Endothelial cell of umbilical vein (primary cell): ENCODE measurements at regions not wholly inside any gene's neighbourhood (a gene's known extent, or its start where the extent isn't known, plus 50 kb on each side); places are given as distances from the start of the nearest gene placed in this dataset.

ENCODE experiments used
- BruUV-seq: library from RNA; stranded (reverse); fragments of 400-500 nt; replicated peaks from 2 replicates; lab custom pipeline; 2021; lab: Mats Ljungman, UMichigan
- CTCF ChIA-PET: fragments of 300-600, 350-600 bp; sonication (Branson Sonifier 250); formaldehyde crosslinking; loops from one replicate; lab custom pipeline; 2021; ENCODE audit warnings: antibody characterized with exemption, inconsistent platforms; lab: Charles Lee
- POLR2A ChIA-PET: fragments of 300-600, 350-600 bp; sonication (Branson Sonifier 250); formaldehyde crosslinking; loops from one replicate; lab custom pipeline; 2021; ENCODE audit warnings: antibody characterized with exemption, inconsistent platforms; lab: Charles Lee
- DNase-seq: peaks from one replicate; pipeline ENCODE4 v3.0.0-alpha.2; 2011; ENCODE audit warnings: low read depth, low spot score
- FAIRE-seq: peaks from 2 replicates; lab custom pipeline; 2011; peaks lifted over from hg19 to GRCh38; lab: Jason Lieb, UNC
- H2AFZ ChIP-seq: 2 replicates; pipeline ENCODE4 v1.6.0; 2012; ENCODE audit warnings: low read depth, low read length, control low read depth, inconsistent platforms
- H3K27ac ChIP-seq: 2 replicates; pipeline ENCODE4 v1.5.1; 2011; ENCODE audit warnings: low read depth, mild to moderate bottlenecking, control low read depth, low read length, moderate library complexity; ENCODE audit not compliant: insufficient read depth
- H3K27me3 ChIP-seq, 2 experiments: 2 replicates each; pipeline versions ENCODE4 v1.6.0 to v1.6.1; 2011; ENCODE audit warnings: low read length in 2 of 2, mixed read lengths in 1 of 2; ENCODE audit not compliant: control insufficient read depth in 2 of 2, insufficient read depth in 2 of 2
- H3K36me3 ChIP-seq, 2 experiments: 2 replicates in 1 of 2; 3 replicates in 1 of 2; pipeline ENCODE4 v1.5.1; 2011; ENCODE audit warnings: low read length in 2 of 2, mild to moderate bottlenecking in 1 of 2, moderate library complexity in 1 of 2; ENCODE audit not compliant: control insufficient read depth in 2 of 2, insufficient read depth in 2 of 2; ENCODE audit errors: extremely low read depth in 1 of 2
- H3K4me1 ChIP-seq: 3 replicates; pipeline ENCODE4 v1.5.1; 2011; ENCODE audit warnings: mild to moderate bottlenecking, low read length; ENCODE audit not compliant: control insufficient read depth, insufficient read depth; ENCODE audit errors: extremely low read depth
- H3K4me2 ChIP-seq: 2 replicates; pipeline ENCODE4 v1.6.1; 2011; ENCODE audit warnings: low read length, control low read depth, mixed read lengths; ENCODE audit not compliant: insufficient read depth
- H3K4me3 ChIP-seq, 3 experiments: fragments of 200-600 bp in 1 of 3; sonication (generic), shearing (Covaris generic) in 1 of 3; replicated peaks in 1 of 3; 2 replicates each; pipeline ENCODE4 v1.5.1; 2011 to 2016; ENCODE audit warnings: control low read depth in 3 of 3, low read length in 3 of 3, mild to moderate bottlenecking in 2 of 3, inconsistent platforms in 1 of 3, low read depth in 1 of 3, moderate library complexity in 1 of 3; ENCODE audit not compliant: insufficient read depth in 1 of 3
- H3K79me2 ChIP-seq: 2 replicates; pipeline ENCODE4 v1.6.0; 2012; ENCODE audit warnings: low read length, inconsistent platforms; ENCODE audit not compliant: control insufficient read depth, insufficient read depth
- H3K9ac ChIP-seq: replicated peaks from 2 replicates; pipeline ENCODE3; 2011; ENCODE audit warnings: low read length, control low read depth; ENCODE audit not compliant: insufficient read depth; ENCODE audit errors: extremely low read depth
- H3K9me1 ChIP-seq: replicated peaks from 3 replicates; pipeline ENCODE4 v1.6.0; 2011; ENCODE audit warnings: mild to moderate bottlenecking, low read length; ENCODE audit not compliant: control insufficient read depth, insufficient read depth; ENCODE audit errors: extremely low read depth
- H3K9me3 ChIP-seq: replicated peaks from 2 replicates; pipeline ENCODE4 v1.5.1; 2012; ENCODE audit warnings: low read length, inconsistent platforms; ENCODE audit not compliant: control insufficient read depth, insufficient read depth
- H4K20me1 ChIP-seq: replicated peaks from 2 replicates; pipeline ENCODE3; 2011; ENCODE audit warnings: mild to moderate bottlenecking, low read length; ENCODE audit not compliant: control insufficient read depth, insufficient read depth; ENCODE audit errors: extremely low read depth
- EZH2 ChIP-seq: IDR thresholded peaks from 2 replicates; pipeline ENCODE4 v1.6.1; 2012; ENCODE audit warnings: borderline replicate concordance, low read depth, mild to moderate bottlenecking, moderate library complexity, low read length, inconsistent platforms; ENCODE audit not compliant: severe bottlenecking
- FOS ChIP-seq: IDR thresholded peaks from 2 replicates; pipeline ENCODE4 v1.6.1; 2011; ENCODE audit warnings: mild to moderate bottlenecking, low read length, moderate library complexity, borderline replicate concordance; ENCODE audit not compliant: insufficient read depth
- GATA2 ChIP-seq: IDR thresholded peaks from 2 replicates; pipeline ENCODE4 v1.7.0; 2011; ENCODE audit warnings: low read depth, mild to moderate bottlenecking, moderate library complexity, mixed read lengths, low read length; ENCODE audit not compliant: insufficient read length, insufficient read depth
- JUN ChIP-seq: IDR thresholded peaks from 2 replicates; pipeline ENCODE4 v1.6.1; 2011; ENCODE audit warnings: borderline replicate concordance, low read depth; ENCODE audit not compliant: insufficient read length, insufficient read depth
- MAX ChIP-seq: IDR thresholded peaks from 2 replicates; pipeline ENCODE4 v1.6.1; 2011; ENCODE audit not compliant: insufficient read depth, insufficient read length
- MYC ChIP-seq: IDR thresholded peaks from one replicate; pipeline ENCODE4 v1.6.1; 2011; ENCODE audit warnings: mild to moderate bottlenecking, low read depth, low read length
- POLR2A ChIP-seq: IDR thresholded peaks from 2 replicates; pipeline ENCODE4 v1.6.1; 2012; ENCODE audit warnings: low read depth, mild to moderate bottlenecking, control low read depth, low read length
- POLR2AphosphoS5 ChIP-seq: IDR thresholded peaks from 2 replicates; pipeline ENCODE4 v1.6.1; 2012; ENCODE audit warnings: low read depth, mild to moderate bottlenecking, control low read depth, low read length, moderate library complexity; ENCODE audit not compliant: insufficient read depth
- dilution Hi-C: fragments of 300-500 bp; cut with MboI; formaldehyde crosslinking; loops from one replicate; pipeline ENCODE4 v1.15.0; 2019; ENCODE audit warnings: low sequenced_read_pairs; ENCODE audit not compliant: extremely low pct_ligation_motif_present
- intact Hi-C: fragments of 100-400 bp; cut with micrococcal nuclease; formaldehyde crosslinking; loops from one replicate; pipeline ENCODE4 v1.10.0; 2022
- TF ChIP-seq, protein P1 (sequence below), 2 donors: IDR thresholded peaks; 1 replicate in 1 of 2; 2 replicates in 1 of 2; pipeline ENCODE4 v1.5.1; 2011; ENCODE audit warnings: low read length in 2 of 2, mild to moderate bottlenecking in 2 of 2, moderate library complexity in 2 of 2, control low read depth in 1 of 2, inconsistent platforms in 1 of 2, low read depth in 1 of 2; ENCODE audit not compliant: insufficient read depth in 1 of 2; ENCODE audit errors: extremely low read depth in 1 of 2

- no peak overlapping the region for H3K4me2 ChIP-seq
- BruUV-seq, result no TSS peak
- dilution Hi-C loops (no loop called here), intact Hi-C loops (loop anchor here (10.0 kb wide), 1 partner anchor 234 kb away; no protein-coding TSS in a partner anchor)
- H4K20me1 ChIP-seq, result no peaks in the 10 kb centered on the region
- ChIA-PET POLR2A (no interaction called here), CTCF (interaction anchor here (1.0 kb wide), 1 partner anchor 51 kb away, joined by 3 read pairs; no protein-coding TSS in a partner anchor)
- no peaks in the 10 kb centered on the region for H3K4me1 ChIP-seq
- H3K4me3 ChIP-seq, result no peak overlapping the region
- H3K9me1 ChIP-seq, result no peaks in the 10 kb centered on the region
- H3K27me3 ChIP-seq, result no peaks in the 10 kb centered on the region
- no peak for FAIRE-seq
- no peak overlapping the region for H3K27ac ChIP-seq
- no peaks in the 10 kb centered on the region for H3K36me3 ChIP-seq
- H2AFZ ChIP-seq, result no peak overlapping the region
- no peaks in the 10 kb centered on the region for H3K9me3 ChIP-seq
- H3K9ac ChIP-seq, result no peak overlapping the region
- no peak for DNase-seq
- TF ChIP-seq JUN (no peak), MYC (no peak), FOS (no peak), MAX (no peak), GATA2 (no peak), EZH2 (no peak), POLR2AphosphoS5 (no peak), POLR2A (no peak)
- TF ChIP-seq, protein P1, sequence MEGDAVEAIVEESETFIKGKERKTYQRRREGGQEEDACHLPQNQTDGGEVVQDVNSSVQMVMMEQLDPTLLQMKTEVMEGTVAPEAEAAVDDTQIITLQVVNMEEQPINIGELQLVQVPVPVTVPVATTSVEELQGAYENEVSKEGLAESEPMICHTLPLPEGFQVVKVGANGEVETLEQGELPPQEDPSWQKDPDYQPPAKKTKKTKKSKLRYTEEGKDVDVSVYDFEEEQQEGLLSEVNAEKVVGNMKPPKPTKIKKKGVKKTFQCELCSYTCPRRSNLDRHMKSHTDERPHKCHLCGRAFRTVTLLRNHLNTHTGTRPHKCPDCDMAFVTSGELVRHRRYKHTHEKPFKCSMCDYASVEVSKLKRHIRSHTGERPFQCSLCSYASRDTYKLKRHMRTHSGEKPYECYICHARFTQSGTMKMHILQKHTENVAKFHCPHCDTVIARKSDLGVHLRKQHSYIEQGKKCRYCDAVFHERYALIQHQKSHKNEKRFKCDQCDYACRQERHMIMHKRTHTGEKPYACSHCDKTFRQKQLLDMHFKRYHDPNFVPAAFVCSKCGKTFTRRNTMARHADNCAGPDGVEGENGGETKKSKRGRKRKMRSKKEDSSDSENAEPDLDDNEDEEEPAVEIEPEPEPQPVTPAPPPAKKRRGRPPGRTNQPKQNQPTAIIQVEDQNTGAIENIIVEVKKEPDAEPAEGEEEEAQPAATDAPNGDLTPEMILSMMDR (IDR thresholded peaks at IDR 0.05; ENCODE audit: extremely low read depth in 1 of 2, insufficient read depth in 1 of 2, low read depth in 1 of 2, low read length in 2 of 2), result no peak
- no peaks in the 10 kb centered on the region for H3K79me2 ChIP-seq
These were observed 369.1 kb downstream of the AEBP2 start for GRCh38 chr12:19808371-19808770.
